DOHH2 (cell line): ENCODE measurements at regions not wholly inside any gene's neighbourhood (a gene's known extent, or its start where the extent isn't known, plus 50 kb on each side); places are given as distances from the start of the nearest gene placed in this dataset.

Experiments
- EZH2phosphoT487 ChIP-seq: fragments of 200-600 bp; sonication (generic); IDR thresholded peaks from 2 replicates; pipeline ENCODE4 v1.6.1; 2017; ENCODE audit warnings: borderline replicate concordance, mild to moderate bottlenecking, antibody characterized with exemption, low read length, moderate library complexity, mixed read lengths
- TF ChIP-seq, protein P1 (sequence below): fragments of 200-600 bp; sonication (generic); IDR thresholded peaks from one replicate; pipeline ENCODE4 v1.5.1; 2014; ENCODE audit warnings: antibody characterized with exemption, mild to moderate bottlenecking, low read depth, low read length; ENCODE audit not compliant: poor library complexity, severe bottlenecking

DNA sequence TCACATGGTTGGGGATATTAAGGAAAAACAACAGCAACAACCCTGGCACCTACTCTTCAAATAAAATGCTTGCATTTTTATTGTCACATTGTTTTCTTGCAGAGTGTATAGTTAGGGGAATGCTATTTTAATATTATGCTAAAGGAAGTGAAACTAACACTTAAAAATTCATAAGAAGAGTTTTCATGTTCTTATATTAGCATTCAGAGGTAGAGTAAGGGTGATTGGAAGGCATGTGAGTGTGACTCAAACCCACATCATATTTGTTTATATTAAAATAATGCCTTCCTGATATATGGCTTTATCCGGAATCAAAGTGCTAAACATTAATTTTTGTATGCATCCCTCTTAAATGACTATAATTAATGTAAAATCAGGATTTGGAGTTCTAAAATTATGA is 59.8 kb upstream of the TES start:
- TF ChIP-seq, protein P1, sequence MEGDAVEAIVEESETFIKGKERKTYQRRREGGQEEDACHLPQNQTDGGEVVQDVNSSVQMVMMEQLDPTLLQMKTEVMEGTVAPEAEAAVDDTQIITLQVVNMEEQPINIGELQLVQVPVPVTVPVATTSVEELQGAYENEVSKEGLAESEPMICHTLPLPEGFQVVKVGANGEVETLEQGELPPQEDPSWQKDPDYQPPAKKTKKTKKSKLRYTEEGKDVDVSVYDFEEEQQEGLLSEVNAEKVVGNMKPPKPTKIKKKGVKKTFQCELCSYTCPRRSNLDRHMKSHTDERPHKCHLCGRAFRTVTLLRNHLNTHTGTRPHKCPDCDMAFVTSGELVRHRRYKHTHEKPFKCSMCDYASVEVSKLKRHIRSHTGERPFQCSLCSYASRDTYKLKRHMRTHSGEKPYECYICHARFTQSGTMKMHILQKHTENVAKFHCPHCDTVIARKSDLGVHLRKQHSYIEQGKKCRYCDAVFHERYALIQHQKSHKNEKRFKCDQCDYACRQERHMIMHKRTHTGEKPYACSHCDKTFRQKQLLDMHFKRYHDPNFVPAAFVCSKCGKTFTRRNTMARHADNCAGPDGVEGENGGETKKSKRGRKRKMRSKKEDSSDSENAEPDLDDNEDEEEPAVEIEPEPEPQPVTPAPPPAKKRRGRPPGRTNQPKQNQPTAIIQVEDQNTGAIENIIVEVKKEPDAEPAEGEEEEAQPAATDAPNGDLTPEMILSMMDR, result no peak
- no peak for TF ChIP-seq EZH2phosphoT487
